H9 (cell line): ENCODE measurements at regions not wholly inside any gene's neighbourhood (a gene's known extent, or its start where the extent isn't known, plus 50 kb on each side); places are given as distances from the start of the nearest gene placed in this dataset.

Experiments used
- DNase-seq: peaks from one replicate; pipeline ENCODE4 v3.0.0-alpha.2; 2017
- H2AFZ ChIP-seq: one replicate; pipeline ENCODE4 v1.6.1; 2013; ENCODE audit warnings: mild to moderate bottlenecking, low read length, control low read depth, moderate library complexity
- H2AK5ac ChIP-seq: 2 replicates; pipeline ENCODE4 v1.6.1; 2013; ENCODE audit warnings: low read length, control low read depth, mixed read lengths; ENCODE audit not compliant: insufficient read length
- H2BK120ac ChIP-seq: one replicate; pipeline ENCODE4 v1.6.1; 2013; ENCODE audit warnings: low read depth, mild to moderate bottlenecking, low read length, control low read depth, inconsistent platforms; ENCODE audit not compliant: poor library complexity, severe bottlenecking
- H2BK12ac ChIP-seq: 2 replicates; pipeline ENCODE4 v1.6.1; 2013; ENCODE audit warnings: low read length, control low read depth, mixed read lengths, low read depth; ENCODE audit not compliant: insufficient read length
- H2BK15ac ChIP-seq: 2 replicates; pipeline ENCODE4 v1.6.1; 2013; ENCODE audit warnings: low read depth, low read length, control low read depth
- H2BK20ac ChIP-seq: one replicate; pipeline ENCODE4 v1.6.1; 2013; ENCODE audit warnings: low read depth, mild to moderate bottlenecking, low read length, control low read depth, inconsistent platforms; ENCODE audit not compliant: poor library complexity, severe bottlenecking
- H2BK5ac ChIP-seq: 2 replicates; pipeline ENCODE4 v1.6.1; 2013; ENCODE audit warnings: low read length, control low read depth, mixed read lengths; ENCODE audit not compliant: insufficient read length
- H3K14ac ChIP-seq: 2 replicates; pipeline ENCODE4 v1.6.1; 2013; ENCODE audit warnings: low read length, control low read depth; ENCODE audit not compliant: insufficient read depth
- H3K18ac ChIP-seq: 2 replicates; pipeline ENCODE4 v1.6.1; 2013; ENCODE audit warnings: low read depth, mild to moderate bottlenecking, mixed read lengths, low read length, control low read depth; ENCODE audit not compliant: insufficient read length
- H3K23ac ChIP-seq: 2 replicates; pipeline ENCODE4 v1.6.1; 2013; ENCODE audit warnings: low read length, control low read depth, mixed read lengths, low read depth; ENCODE audit not compliant: insufficient read length
- H3K23me2 ChIP-seq: 2 replicates; pipeline ENCODE4 v1.6.1; 2013; ENCODE audit warnings: low read depth, mild to moderate bottlenecking, mixed read lengths, low read length, control low read depth; ENCODE audit not compliant: insufficient read length, poor library complexity, severe bottlenecking
- H3K27ac ChIP-seq: 2 replicates; pipeline ENCODE4 v1.5.1; 2013; ENCODE audit warnings: low read length, control low read depth, mixed read lengths, low read depth; ENCODE audit not compliant: insufficient read length
- H3K27me3 ChIP-seq: 2 replicates; pipeline ENCODE4 v1.6.1; 2013; ENCODE audit warnings: low read length, control low read depth, inconsistent platforms; ENCODE audit not compliant: insufficient read depth
- H3K4ac ChIP-seq: 2 replicates; pipeline ENCODE4 v1.6.1; 2013; ENCODE audit warnings: low read depth, mild to moderate bottlenecking, control low read depth, inconsistent platforms, low read length, moderate library complexity
- H3K4me1 ChIP-seq: 2 replicates; pipeline ENCODE4 v1.6.1; 2013; ENCODE audit warnings: low read length, control low read depth, inconsistent platforms; ENCODE audit not compliant: insufficient read depth
- H3K4me2 ChIP-seq: 2 replicates; pipeline ENCODE4 v1.6.1; 2013; ENCODE audit warnings: low read length, control low read depth, mixed read lengths; ENCODE audit not compliant: insufficient read length, insufficient read depth
- H3K56ac ChIP-seq: 2 replicates; pipeline ENCODE4 v1.6.1; 2013; ENCODE audit warnings: low read depth, mild to moderate bottlenecking, mixed read lengths, low read length, control low read depth; ENCODE audit not compliant: insufficient read length
- H3K79me1 ChIP-seq: 2 replicates; pipeline ENCODE4 v1.6.1; 2013; ENCODE audit warnings: low read depth, mild to moderate bottlenecking, moderate library complexity, low read length, control low read depth, inconsistent platforms; ENCODE audit not compliant: insufficient read depth, poor library complexity, severe bottlenecking
- H3K79me2 ChIP-seq: 2 replicates; pipeline ENCODE4 v1.6.1; 2013; ENCODE audit warnings: low read length, control low read depth, inconsistent platforms; ENCODE audit not compliant: insufficient read depth
- H3K9ac ChIP-seq: 2 replicates; pipeline ENCODE4 v1.6.1; 2013; ENCODE audit warnings: low read length, control low read depth, mixed read lengths; ENCODE audit not compliant: insufficient read length; ENCODE audit errors: extremely low read depth
- H3K9me3 ChIP-seq: one replicate; pipeline ENCODE4 v1.6.1; 2013; ENCODE audit warnings: low read depth, low read length, inconsistent platforms; ENCODE audit not compliant: control insufficient read depth
- H3T11ph ChIP-seq: one replicate; pipeline ENCODE4 v1.6.1; 2013; ENCODE audit warnings: mild to moderate bottlenecking, low read length, control low read depth, inconsistent platforms
- H4K20me1 ChIP-seq: one replicate; pipeline ENCODE4 v1.6.1; 2013; ENCODE audit not compliant: control insufficient read depth, insufficient read length, insufficient read depth
- H4K5ac ChIP-seq: 2 replicates; pipeline ENCODE4 v1.6.1; 2013; ENCODE audit warnings: low read depth, mild to moderate bottlenecking, mixed read lengths, low read length, control low read depth; ENCODE audit not compliant: insufficient read length
- H4K8ac ChIP-seq: replicated peaks from 2 replicates; pipeline ENCODE4 v1.6.1; 2013; ENCODE audit warnings: low read length, control low read depth, mixed read lengths, low read depth; ENCODE audit not compliant: insufficient read length
- H4K91ac ChIP-seq: 2 replicates; pipeline ENCODE4 v1.6.1; 2013; ENCODE audit warnings: low read depth, mild to moderate bottlenecking, moderate library complexity, mixed read lengths, low read length, control low read depth; ENCODE audit not compliant: insufficient read length
- H3K27ac Mint-ChIP-seq, 3 experiments: 2 replicates in 2 of 3; 3 replicates in 1 of 3; pipeline ENCODE4 v1.8.0; 2020 to 2021; ENCODE audit warnings: mixed read lengths in 3 of 3, mild to moderate bottlenecking in 1 of 3, moderate library complexity in 1 of 3
- H3K27me3 Mint-ChIP-seq: 2 replicates; pipeline ENCODE4 v1.8.0; 2021; ENCODE audit warnings: low read depth, mild to moderate bottlenecking, moderate library complexity, mixed read lengths
- H3K36me3 Mint-ChIP-seq, 3 experiments: 2 replicates in 2 of 3; 3 replicates in 1 of 3; pipeline ENCODE4 v1.8.0; 2020 to 2021; ENCODE audit warnings: low read depth in 3 of 3, mixed read lengths in 3 of 3; ENCODE audit not compliant: insufficient read depth in 1 of 3
- H3K4me1 Mint-ChIP-seq, 2 experiments: 2 replicates each; pipeline ENCODE4 v1.8.0; 2020; ENCODE audit warnings: mixed read lengths in 2 of 2
- H3K4me3 Mint-ChIP-seq, 2 experiments: 2 replicates in 1 of 2; 3 replicates in 1 of 2; pipeline ENCODE4 v1.8.0; 2020 to 2021; ENCODE audit warnings: mild to moderate bottlenecking in 2 of 2, mixed read lengths in 2 of 2, moderate library complexity in 1 of 2
- H3K9me3 Mint-ChIP-seq, 2 experiments: 2 replicates in 1 of 2; 3 replicates in 1 of 2; pipeline ENCODE4 v1.8.0; 2020; ENCODE audit warnings: mild to moderate bottlenecking in 2 of 2, mixed read lengths in 2 of 2, moderate library complexity in 1 of 2
- CTCF ChIP-seq: fragments of 200-600 bp; sonication (generic); conservative IDR thresholded peaks from 3 replicates; pipeline ENCODE4 v1.8.0; 2021; ENCODE audit warnings: antibody characterized with exemption, mild to moderate bottlenecking
- WGBS: extraction: QIAGEN DNeasy Blood & Tissue Kit; methylation state at CpG from one replicate; pipeline ENCODE4 v1.1.7; 2013; ENCODE audit warnings: missing lambda C conversion rate, low lambda C conversion rate, mixed read lengths; ENCODE audit not compliant: insufficient read length; ENCODE audit errors: extremely low coverage; 5-methylcytosine and 5-hydroxymethylcytosine counted together

DNA sequence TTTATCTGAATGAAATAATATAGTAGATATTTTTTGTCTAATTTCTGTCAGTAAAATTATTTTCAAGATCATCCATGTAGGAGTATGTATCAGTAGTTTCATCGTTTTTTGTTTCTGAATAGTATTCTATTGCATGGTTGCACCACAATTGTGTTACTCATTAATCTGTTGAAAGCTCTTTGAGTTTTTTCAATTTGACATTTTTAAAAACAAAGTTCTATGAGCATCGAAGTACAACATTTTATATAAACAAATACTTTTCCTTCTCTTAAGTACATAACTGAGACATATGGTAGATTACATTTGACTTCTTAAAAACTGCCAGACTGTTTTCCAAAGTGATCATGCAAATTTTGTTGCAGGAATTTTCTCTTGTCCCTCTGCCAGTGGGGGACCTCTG is 1113.1 kb upstream of the CITED2 start:
- no peak for DNase-seq
- Histone ChIP-seq H3K4me1 (no peaks in the 10 kb centered on the region), H4K8ac (no peak overlapping the region), H3K9ac (no peak overlapping the region), H2BK20ac (no peak overlapping the region), H3K27me3 (no peaks in the 10 kb centered on the region), H3K56ac (no peak overlapping the region), H3K79me2 (no peaks in the 10 kb centered on the region), H3K27ac (no peak overlapping the region), H3K9me3 (peaks cover 7% of the 10 kb centered on the region), H2AK5ac (no peak overlapping the region), H2BK5ac (no peak overlapping the region), H2BK12ac (no peak overlapping the region), H4K20me1 (no peaks in the 10 kb centered on the region), H2BK120ac (no peak overlapping the region), H3T11ph (no peak overlapping the region), H3K79me1 (no peaks in the 10 kb centered on the region), H4K91ac (no peak overlapping the region), H2AFZ (no peak overlapping the region), H3K4ac (no peak overlapping the region), H3K23ac (no peak overlapping the region), H3K4me2 (no peak overlapping the region), H3K14ac (no peak overlapping the region), H3K18ac (no peak overlapping the region), H3K23me2 (no peaks in the 10 kb centered on the region), H2BK15ac (no peak overlapping the region), H4K5ac (no peak overlapping the region)
- Mint-ChIP-seq H3K27ac (no peak overlapping the region), H3K27me3 (no peaks in the 10 kb centered on the region), H3K4me1 (peaks cover 15 to 16% of the 10 kb centered on the region in 2 experiments), H3K4me3 (no peak overlapping the region), H3K9me3 (peaks cover 5 to 8% of the 10 kb centered on the region in 2 experiments; a peak in 4 of 5 replicates), H3K36me3 (peaks cover 3 to 17% (median 15%) of the 10 kb centered on the region in 3 experiments; a peak in 5 of 7 replicates)
- no peak for TF ChIP-seq CTCF
- no CpG with 5 or more reads among the region's 2 CpGs for WGBS
